GM18519 (cell line): ENCODE measurements at regions not wholly inside any gene's neighbourhood (a gene's known extent, or its start where the extent isn't known, plus 50 kb on each side); places are given as distances from the start of the nearest gene placed in this dataset.
A peak's percentile ranks its signal among the peaks of the same experiment; 100 is the strongest.
"Not testable (repeated sequence)": the region's sequence is repeated elsewhere in the genome, so short reads cannot be mapped to it uniquely, and the experiment has no call there.

Experiments
- ATAC-seq: cut with Tn5 transposase; IDR thresholded peaks from one replicate; pipeline ENCODE4 v1.9.1; 2021; ENCODE audit warnings: mild to moderate bottlenecking, moderate library complexity; ENCODE audit not compliant: unreplicated experiment, low FRiP score

GRCh38 chr6:132109752-132110151 lies 158.6 kb upstream of the CCN2 start:
- not testable (repeated sequence) for ATAC-seq

GRCh38 chr6:132107896-132108295 lies 156.7 kb upstream of the CCN2 start:
- no peak for ATAC-seq

GRCh38 chr6:132101535-132101934 lies 150.4 kb upstream of the CCN2 start:
- no peak for ATAC-seq

DNA sequence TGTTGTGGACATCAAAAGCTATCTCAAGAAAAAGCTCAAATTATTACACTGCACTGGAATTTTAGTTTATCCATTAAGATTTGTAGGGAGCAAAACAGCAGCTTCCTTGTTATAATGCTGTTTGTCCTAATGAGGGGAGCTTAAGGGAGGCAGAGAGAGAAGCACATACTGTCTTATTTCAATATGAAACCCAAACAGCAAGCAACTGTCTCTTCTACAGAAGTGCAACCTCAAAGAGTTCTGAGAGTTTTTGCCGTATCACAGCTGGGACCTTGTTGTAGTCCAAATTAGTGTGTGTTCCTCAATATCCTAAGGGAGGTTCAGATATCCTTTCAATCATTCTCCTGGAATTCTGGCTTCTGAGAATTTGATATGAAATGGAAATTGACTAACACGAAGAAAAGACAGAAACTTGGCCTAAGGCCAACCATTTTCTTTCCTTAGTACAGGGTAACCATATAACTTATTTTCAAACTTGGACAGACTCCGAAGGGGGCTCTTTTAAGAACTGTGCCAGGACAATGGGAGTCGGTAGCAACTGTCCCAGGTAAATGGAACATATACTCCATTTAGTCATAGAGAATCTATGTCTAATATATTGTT lies 149.3 kb upstream of the CCN2 start:
- no peak for ATAC-seq

GRCh38 chr6:132096996-132097395 lies 145.8 kb upstream of the CCN2 start:
- ATAC-seq, result no peak

- ATAC-seq, result no peak
These were observed 145.1 kb upstream of the CCN2 start for GRCh38 chr6:132096245-132096644.

DNA sequence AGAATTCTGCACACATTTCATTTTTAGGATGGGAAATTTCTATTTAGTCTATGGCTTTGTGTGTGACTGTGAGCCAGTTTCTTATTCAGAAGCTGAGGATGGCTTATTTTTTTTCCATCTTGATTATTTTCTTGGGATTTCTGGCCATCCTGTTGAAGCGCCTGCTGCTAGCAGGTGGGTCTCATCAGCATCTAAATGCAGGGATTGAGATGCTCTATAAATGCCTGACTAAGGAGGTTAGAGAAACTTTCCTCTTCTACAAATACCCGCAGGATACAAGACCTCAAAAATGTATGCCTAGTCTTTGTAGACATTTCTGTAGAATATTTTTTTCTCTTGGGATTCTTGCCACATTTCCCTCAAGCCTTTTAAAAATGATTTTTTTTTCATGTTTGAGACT lies 138.0 kb upstream of the CCN2 start:
- no peak for ATAC-seq

GRCh38 chr6:132088150-132088549 lies 137.0 kb upstream of the CCN2 start:
- no peak for ATAC-seq

DNA sequence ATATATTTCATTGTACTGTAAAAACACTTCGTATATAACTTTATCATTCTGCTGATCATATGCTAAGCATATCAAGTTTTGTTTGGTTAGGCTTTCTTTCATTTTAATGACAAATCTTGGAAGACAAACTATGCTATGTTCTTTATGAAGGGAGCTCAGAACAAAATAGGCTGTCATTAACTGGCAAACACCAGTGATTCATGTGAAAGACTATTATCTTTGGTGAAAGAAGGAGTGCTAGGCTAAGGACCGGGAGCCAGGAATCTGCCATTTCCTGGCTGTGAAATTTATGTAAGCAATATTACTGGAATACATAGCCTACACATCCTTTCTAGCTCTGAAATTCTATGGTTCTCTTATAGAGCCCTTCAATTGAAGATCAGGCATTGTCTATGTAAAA lies 136.2 kb upstream of the CCN2 start:
- no peak for ATAC-seq

GRCh38 chr6:132085731-132086130 lies 134.6 kb upstream of the CCN2 start:
- ATAC-seq, result no peak

DNA sequence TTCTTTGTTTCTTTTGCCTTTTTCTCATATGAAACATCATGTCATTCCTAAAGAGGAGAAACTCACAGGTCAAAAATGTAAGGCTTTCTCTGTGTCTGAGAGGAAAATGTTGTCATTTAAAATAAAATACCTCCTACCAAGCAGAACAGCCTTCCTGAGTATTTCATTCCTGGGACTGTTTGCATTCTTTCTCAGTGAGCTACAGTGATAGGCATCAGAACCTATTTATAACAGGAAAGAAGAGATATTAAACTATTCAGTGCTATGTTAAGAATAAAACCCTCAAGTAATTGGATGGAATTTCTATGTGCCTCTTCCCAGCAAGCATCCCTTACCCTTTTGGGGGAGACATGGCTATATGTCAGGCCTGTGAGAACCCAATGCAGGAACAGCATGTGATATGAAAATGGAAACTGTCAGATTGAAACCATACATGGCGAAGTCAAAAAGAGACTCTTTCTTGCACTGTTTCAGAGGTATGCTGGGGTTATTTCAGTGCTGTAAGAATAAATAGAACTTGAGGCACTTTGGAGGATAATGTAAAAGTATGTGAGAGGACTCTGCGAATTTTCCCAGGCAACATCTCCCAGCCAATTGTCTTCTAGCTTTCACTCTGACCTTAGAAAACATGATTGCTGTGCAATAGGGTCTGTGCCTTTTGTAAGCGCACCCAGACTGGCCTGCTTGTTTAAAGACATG lies 133.8 kb upstream of the CCN2 start:
- ATAC-seq, result peak; percentile 92

DNA sequence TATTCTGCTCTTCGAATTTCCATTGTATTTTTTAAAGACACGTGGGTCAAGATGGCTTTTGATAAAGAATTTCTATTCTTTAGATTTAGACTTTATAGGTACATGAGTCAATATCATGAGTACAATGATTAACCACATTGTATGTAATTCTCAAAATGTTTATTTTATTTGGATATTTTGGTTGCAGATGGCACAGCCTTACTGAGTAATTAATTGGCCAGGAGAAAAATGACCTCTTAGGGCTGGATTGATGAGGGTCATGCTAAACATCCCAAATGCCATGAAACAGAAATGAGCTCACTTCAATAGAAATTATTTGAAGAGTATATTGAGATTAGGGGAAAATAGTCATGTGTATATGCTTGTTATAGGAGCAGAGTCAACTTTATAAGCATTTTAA lies 131.2 kb upstream of the CCN2 start:
- ATAC-seq, result no peak

DNA sequence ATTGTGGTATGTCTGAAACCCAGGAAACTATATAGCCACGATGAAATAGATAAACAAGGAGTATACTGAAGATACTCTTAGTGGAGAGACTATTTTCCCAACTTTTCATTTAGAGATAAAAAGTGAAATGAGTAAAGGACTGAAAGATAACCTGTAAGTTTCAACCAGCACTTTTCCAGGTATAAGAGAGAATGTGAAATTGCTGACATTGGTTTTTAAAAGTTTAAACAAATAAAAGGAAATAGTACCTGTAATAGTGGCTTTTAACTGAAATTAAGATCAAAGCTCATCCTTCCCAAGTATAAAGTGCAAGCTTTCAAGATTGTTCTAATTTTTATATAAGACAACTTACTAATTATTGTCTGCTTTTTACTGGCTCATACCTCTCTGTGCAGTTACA lies 130.2 kb upstream of the CCN2 start:
- ATAC-seq, result no peak

- no peak for ATAC-seq
These were observed 128.1 kb upstream of the CCN2 start for GRCh38 chr6:132079286-132079685.

GRCh38 chr6:132076452-132076851 lies 125.3 kb upstream of the CCN2 start:
- no peak for ATAC-seq

DNA sequence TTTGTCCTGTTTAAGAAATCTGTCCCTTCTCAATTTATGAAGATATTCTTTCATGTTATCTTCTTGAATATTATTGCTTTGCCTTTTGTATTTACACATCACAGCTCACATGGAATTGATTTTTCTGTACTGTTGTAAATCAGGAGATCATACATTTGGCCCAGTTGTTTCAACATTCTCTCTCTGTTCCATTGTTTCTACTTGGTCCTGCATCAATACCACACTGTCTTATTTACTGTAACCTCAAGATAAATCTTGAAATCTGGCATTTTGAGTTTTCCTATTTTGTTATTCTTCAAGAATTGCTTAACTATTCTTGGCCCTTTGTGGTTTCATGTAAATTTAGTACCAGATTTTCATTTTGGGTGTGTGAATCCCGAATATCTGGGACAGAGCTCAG lies 121.7 kb upstream of the CCN2 start:
- ATAC-seq, result no peak

DNA sequence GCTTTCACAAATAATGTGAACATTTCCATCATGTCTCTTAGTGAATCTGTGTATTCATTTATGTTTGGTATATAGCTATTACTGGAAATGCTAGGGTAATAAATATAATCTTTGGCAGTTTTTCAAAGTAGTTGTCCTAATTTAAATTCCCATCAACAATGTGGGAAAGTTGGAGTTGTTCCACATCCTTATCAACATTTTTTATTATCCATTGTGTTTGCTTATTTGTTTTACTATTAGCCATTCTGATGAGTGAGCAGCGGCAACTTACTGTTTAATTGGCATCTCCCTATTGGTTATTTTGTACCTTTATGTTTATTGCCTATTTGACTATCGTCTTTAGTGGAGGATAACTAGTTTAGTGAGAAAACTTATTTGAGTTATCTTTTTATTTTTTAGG lies 121.1 kb upstream of the CCN2 start:
- ATAC-seq, result no peak

- ATAC-seq, result no peak
These were observed 119.2 kb upstream of the CCN2 start for GRCh38 chr6:132070356-132070755.

DNA sequence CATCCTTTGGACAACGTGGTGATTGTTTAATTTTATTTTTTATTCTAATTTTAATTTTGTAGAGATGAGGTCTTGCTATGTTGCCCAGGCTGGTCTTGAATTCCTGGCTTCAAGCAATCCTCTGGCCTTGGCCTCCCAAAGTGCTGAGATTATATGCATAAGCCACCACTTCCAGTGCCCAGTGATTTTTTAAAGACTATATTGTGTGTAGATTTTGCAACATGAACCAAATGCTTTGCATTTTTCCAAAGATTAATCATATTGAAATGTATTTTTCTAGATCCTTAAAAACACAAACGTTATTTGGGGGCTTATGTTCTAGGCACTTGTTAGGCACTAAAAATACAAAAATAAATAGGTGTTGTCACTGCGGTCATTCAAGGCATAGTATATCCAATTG lies 117.6 kb upstream of the CCN2 start:
- ATAC-seq, result no peak

- no peak for ATAC-seq
These were observed 116.1 kb upstream of the CCN2 start for GRCh38 chr6:132067286-132067685.

GRCh38 chr6:132065556-132065955 lies 114.4 kb upstream of the CCN2 start:
- no peak for ATAC-seq

- ATAC-seq, result no peak
These were observed 112.6 kb upstream of the CCN2 start for GRCh38 chr6:132063738-132064137.

DNA sequence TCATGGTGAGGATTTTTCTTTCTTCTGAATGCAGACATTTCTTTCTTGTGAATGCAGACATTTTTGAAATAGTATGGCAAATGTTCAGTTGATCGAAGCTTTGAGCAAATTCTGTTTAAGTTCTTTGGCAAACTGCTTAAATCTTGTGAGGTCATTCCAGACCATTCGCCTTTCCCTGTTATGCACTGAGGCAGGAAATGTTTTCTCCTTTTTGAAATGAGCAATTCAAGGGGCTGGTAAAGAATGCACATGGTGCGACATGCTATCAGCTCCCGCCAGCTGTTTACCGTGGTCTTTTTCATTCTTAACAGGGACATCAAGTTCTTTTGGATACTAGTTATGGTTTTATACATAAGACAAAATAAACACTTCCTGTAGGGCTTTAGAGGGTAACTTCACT lies 112.0 kb upstream of the CCN2 start:
- no peak for ATAC-seq
